ENCODE measurements at regions not wholly inside any gene's neighbourhood (a gene's known extent, or its start where the extent isn't known, plus 50 kb on each side); places are given as distances from the start of the nearest gene placed in this dataset.

DNA sequence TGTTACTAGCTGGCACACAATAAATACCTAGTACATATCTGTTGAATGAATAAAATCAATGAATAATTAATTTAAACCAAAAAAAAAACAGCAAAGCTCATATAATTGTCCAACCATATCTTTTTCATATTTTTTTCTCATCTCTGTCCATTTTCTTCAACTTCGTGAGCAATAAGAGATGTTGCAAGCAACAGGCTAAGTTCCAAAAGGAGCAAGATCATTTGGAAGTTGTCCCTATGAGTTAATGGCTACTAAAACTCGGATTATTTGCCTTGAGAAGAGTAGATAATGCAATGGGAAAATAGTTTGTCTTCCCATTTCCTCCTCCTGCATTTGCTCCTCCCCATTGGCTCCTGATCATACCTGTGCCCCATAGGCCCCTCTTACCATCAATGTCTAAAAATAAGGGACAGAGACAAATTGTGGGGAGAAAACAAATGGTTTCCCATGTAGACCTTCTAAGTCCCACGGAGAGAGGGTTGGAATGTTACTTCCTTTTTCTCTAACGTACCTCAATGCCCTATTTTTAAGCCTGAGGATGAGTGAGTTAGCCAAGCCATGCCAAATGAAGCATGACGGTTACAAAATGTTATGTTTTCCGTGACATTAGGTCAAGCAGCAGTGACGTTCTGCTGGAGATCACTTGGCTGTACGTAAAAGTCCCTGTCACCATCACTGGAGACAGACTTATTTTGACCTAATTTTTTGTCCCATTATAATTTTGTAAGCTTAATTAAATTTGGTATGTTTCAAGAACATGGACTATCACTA lies 217.3 kb upstream of the PREP start:
- ATAC-seq (no peak), DNase-seq (no peak)
- Histone ChIP-seq H3K27ac (no peak overlapping the region), H3K4me3 (no peak overlapping the region), H3K9me3 (no peaks in the 10 kb centered on the region), H3K27me3 (ENCODE audit: low read depth) (no peaks in the 10 kb centered on the region), H3K36me3 (no peaks in the 10 kb centered on the region), H3K4me1 (no peaks in the 10 kb centered on the region)
- intact Hi-C loops (cut with DNase I), result no loop called here
- TF ChIP-seq, protein P1, sequence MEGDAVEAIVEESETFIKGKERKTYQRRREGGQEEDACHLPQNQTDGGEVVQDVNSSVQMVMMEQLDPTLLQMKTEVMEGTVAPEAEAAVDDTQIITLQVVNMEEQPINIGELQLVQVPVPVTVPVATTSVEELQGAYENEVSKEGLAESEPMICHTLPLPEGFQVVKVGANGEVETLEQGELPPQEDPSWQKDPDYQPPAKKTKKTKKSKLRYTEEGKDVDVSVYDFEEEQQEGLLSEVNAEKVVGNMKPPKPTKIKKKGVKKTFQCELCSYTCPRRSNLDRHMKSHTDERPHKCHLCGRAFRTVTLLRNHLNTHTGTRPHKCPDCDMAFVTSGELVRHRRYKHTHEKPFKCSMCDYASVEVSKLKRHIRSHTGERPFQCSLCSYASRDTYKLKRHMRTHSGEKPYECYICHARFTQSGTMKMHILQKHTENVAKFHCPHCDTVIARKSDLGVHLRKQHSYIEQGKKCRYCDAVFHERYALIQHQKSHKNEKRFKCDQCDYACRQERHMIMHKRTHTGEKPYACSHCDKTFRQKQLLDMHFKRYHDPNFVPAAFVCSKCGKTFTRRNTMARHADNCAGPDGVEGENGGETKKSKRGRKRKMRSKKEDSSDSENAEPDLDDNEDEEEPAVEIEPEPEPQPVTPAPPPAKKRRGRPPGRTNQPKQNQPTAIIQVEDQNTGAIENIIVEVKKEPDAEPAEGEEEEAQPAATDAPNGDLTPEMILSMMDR (IDR thresholded peaks at IDR 0.05), result no peak

DNA sequence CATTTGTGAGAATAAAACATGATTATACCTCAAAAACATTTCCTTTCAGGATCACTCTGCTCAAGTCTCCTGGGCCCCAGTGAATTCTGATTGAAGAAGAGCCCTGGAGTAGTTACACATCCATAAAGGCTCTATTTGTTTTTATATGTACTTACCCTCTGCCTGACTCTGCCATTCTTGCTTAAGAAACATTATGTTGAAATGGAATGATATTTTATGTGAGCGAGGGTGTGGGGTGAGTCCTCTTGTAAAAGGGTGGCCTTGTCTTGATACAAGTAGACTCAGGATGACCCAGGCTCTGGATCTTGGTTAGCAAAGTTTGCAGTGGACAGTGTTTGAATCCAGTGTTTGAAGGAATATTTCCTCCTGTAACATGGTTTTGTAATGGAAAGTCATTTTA lies 215.4 kb upstream of the PREP start:
- Histone ChIP-seq H3K4me1 (no peaks in the 10 kb centered on the region), H3K4me3 (no peak overlapping the region), H3K27me3 (ENCODE audit: low read depth) (no peaks in the 10 kb centered on the region), H3K27ac (no peak overlapping the region), H3K9me3 (no peaks in the 10 kb centered on the region), H3K36me3 (no peaks in the 10 kb centered on the region)
- TF ChIP-seq, protein P1 (IDR thresholded peaks at IDR 0.05), result no peak
- DNase-seq (no peak), ATAC-seq (no peak)
- intact Hi-C loops (cut with DNase I), result no loop called here

DNA sequence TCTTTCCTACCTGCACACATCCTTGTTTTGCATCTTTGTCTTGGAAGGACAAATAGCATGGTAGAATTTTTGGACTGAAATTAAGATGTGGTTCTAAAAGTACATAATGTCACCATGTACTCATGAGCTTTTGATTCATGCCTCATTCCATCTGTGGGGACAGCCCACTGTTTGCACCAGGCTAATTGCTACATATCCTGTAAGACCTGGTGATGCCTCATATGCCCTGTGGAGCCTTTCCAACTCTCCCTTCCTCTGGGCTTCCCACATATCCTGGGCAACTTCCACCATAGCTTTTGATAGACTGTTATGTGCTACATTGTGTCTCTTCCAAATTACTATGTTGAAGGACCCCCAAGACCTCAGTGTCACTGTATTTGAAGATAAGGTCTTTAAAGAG lies 213.6 kb upstream of the PREP start:
- no peak overlapping the region for H3K27ac ChIP-seq
- no peaks in the 10 kb centered on the region for H3K27me3 ChIP-seq (ENCODE audit: low read depth)
- no peak for ATAC-seq
- no peak overlapping the region for H3K4me3 ChIP-seq
- no peaks in the 10 kb centered on the region for H3K36me3 ChIP-seq
- DNase-seq, result no peak
- no peaks in the 10 kb centered on the region for H3K4me1 ChIP-seq
- H3K9me3 ChIP-seq, result no peaks in the 10 kb centered on the region
- TF ChIP-seq, protein P1 (IDR thresholded peaks at IDR 0.05), result no peak
- intact Hi-C loops (cut with DNase I), result no loop called here

DNA sequence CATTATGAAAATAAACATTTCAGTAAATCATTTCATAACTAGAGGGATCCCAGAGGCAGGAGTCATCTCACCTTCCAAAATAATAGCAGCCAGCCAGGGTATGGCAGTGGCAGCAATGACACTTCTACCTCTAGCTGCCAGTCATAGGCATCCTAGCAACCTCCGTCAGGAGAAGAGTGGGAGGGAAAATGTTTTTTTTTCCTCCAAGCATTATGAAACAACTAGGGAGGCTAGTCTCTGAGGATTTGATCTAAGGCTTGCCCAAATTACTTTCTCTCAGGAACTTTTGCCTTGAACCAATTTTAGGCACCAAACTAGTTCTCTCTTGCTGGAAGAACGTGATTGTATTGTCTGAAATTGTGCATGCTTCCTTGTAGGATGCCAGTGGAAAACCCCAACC lies 208.7 kb upstream of the PREP start:
- TF ChIP-seq, protein P1 (IDR thresholded peaks at IDR 0.05), result no peak
- no peak overlapping the region for H3K27ac ChIP-seq
- ATAC-seq (no peak), DNase-seq (no peak)
- no peaks in the 10 kb centered on the region for H3K36me3 ChIP-seq
- intact Hi-C loops (cut with DNase I), result no loop called here
- no peaks in the 10 kb centered on the region for H3K9me3 ChIP-seq
- H3K4me3 ChIP-seq, result no peak overlapping the region
- peaks cover 7% of the 10 kb centered on the region for H3K4me1 ChIP-seq
- H3K27me3 ChIP-seq (ENCODE audit: low read depth), result no peaks in the 10 kb centered on the region

DNA sequence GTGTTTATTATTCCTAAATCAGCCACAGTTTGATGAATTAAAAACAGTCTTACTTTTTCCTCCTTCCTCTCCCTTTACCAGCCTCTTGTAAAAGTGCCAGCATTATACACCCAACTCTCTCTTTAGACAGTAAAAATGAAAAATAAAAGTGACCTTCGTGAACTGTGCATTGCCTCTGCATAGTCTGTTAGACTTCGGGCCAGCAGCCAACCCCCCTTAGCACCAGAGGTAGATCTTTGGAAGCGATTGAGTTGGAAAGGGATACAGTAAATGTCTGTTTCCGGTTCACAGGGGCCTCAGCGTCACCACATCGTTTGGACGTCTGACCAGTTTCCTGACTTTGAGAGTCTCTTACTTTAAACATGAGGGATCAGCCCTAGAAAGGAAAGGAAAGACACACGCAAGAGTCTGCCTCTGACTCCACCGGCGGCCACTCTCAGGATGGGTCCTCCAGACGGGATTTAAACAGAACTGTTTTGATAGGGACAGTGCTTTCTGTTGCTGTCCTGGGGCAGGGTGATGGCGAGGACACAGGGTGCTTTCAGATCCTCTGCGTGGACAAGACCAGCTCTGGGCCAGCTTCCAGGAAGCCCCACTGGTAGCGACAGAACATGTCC lies 206.6 kb upstream of the PREP start:
- no peaks in the 10 kb centered on the region for H3K36me3 ChIP-seq
- ATAC-seq (peak; percentile 37 to 57), DNase-seq (peak; percentile 50)
- TF ChIP-seq, protein P1 (IDR thresholded peaks at IDR 0.05), result no peak
- H3K27ac ChIP-seq, result peak overlapping the region; percentile 48
- H3K27me3 ChIP-seq (ENCODE audit: low read depth), result no peaks in the 10 kb centered on the region
- no peak overlapping the region for H3K4me3 ChIP-seq
- no peaks in the 10 kb centered on the region for H3K9me3 ChIP-seq
- intact Hi-C loops (cut with DNase I), result no loop called here
- peaks cover 7% of the 10 kb centered on the region for H3K4me1 ChIP-seq

Measured in lower lobe of right lung (tissue), 2 donors.